H1 (cell line): ENCODE measurements at regions not wholly inside any gene's neighbourhood (a gene's known extent, or its start where the extent isn't known, plus 50 kb on each side); places are given as distances from the start of the nearest gene placed in this dataset.

Source experiments
- CHD1 ChIP-seq: IDR thresholded peaks from 2 replicates; pipeline ENCODE4 v1.6.1; 2012; ENCODE audit warnings: low read depth, low read length, improper control_type of control experiment
- GABPA ChIP-seq: IDR thresholded peaks from 2 replicates; pipeline ENCODE4 v1.6.1; 2011; ENCODE audit warnings: mild to moderate bottlenecking, low read length, moderate library complexity, borderline replicate concordance; ENCODE audit not compliant: insufficient read depth
- JUND ChIP-seq: IDR thresholded peaks from 2 replicates; pipeline ENCODE4 v1.6.1; 2011; ENCODE audit warnings: mild to moderate bottlenecking, improper control_type of control experiment, low read length
- PHF8 ChIP-seq: fragments of 200-600 bp; sonication (generic); conservative IDR thresholded peaks from 2 replicates; pipeline ENCODE4 v1.7.1; 2012; ENCODE audit warnings: low read depth, mild to moderate bottlenecking, inconsistent platforms, low read length, moderate library complexity
- SAP30 ChIP-seq: fragments of 300-600 bp; sonication (generic); IDR thresholded peaks from 2 replicates; pipeline ENCODE4 v1.7.1; 2012; ENCODE audit warnings: low read length, moderate library complexity, mild to moderate bottlenecking, inconsistent platforms; ENCODE audit not compliant: insufficient read depth, insufficient replicate concordance
- SIN3A ChIP-seq, 2 experiments: IDR thresholded peaks in 1 of 2; conservative IDR thresholded peaks in 1 of 2; 2 replicates each; pipeline ENCODE4 v1.6.1; 2011 to 2012; ENCODE audit warnings: low read length in 2 of 2, improper control_type of control experiment in 1 of 2, low read depth in 1 of 2, mild to moderate bottlenecking in 1 of 2
- SP1 ChIP-seq: IDR thresholded peaks from 2 replicates; pipeline ENCODE4 v1.6.1; 2011; ENCODE audit warnings: low read depth, low read length
- ZNF274 ChIP-seq: IDR thresholded peaks from 2 replicates; pipeline ENCODE4 v1.7.0; 2012; ENCODE audit warnings: low read length, borderline replicate concordance; ENCODE audit errors: extremely low read depth
- TF ChIP-seq, protein P1 (sequence below): IDR thresholded peaks from 2 replicates; pipeline ENCODE4 v1.6.1; 2011; ENCODE audit warnings: low read length, improper control_type of control experiment

DNA sequence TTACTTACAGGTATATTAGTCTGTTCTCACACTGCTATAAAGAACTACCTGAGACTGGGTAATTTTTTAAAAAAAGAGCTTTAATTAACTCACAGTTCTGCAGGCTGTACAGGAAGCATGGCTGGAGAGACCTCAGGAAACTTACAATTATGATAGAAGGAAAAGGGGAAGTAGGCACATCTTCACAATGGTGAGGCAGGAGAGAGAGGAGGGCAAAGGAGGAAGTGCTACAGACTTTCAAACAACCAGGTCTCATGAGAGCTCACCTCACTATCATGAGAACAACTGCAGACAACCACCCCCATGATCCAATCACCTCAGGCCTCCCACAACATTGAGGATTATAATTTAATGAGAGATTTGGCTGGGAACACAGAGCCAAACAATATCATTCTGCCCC is 511.7 kb downstream of the SLITRK6 start (continued):
- TF ChIP-seq SIN3A (conservative IDR thresholded peaks at IDR 0.05 in 1 of 2, IDR thresholded peaks at IDR 0.05 in 1 of 2; ENCODE audit: low read depth in 1 of 2, low read length in 2 of 2) (no peak), SAP30 (no peak), SP1 (no peak), GABPA (no peak), PHF8 (no peak), ZNF274 (no peak), JUND (no peak), CHD1 (no peak)
- TF ChIP-seq, protein P1, sequence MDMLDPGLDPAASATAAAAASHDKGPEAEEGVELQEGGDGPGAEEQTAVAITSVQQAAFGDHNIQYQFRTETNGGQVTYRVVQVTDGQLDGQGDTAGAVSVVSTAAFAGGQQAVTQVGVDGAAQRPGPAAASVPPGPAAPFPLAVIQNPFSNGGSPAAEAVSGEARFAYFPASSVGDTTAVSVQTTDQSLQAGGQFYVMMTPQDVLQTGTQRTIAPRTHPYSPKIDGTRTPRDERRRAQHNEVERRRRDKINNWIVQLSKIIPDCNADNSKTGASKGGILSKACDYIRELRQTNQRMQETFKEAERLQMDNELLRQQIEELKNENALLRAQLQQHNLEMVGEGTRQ: no peak
